ENCODE measurements at regions not wholly inside any gene's neighbourhood (a gene's known extent, or its start where the extent isn't known, plus 50 kb on each side); places are given as distances from the start of the nearest gene placed in this dataset.

DNA sequence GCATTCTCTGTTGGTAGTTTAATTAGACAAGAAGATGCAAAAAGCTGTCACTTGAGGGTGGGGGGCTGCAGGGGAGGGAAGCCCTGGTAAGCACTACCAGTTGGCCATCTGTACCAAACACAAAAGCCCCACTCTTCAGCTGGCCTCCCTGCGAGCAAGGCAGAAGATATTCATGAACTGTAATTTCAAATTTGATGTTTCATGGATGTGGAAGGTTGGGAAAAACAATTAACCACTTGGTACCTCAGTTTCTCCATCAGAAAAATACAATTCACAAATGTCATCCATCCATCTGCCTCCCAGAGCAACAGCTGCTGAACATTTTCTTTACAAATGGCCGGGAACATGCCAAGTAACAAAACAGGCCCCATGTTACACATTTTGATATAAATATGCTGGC is 265.3 kb downstream of the HNRNPD start:
- no peak for ATAC-seq (ENCODE audit: low read depth)
- Histone ChIP-seq H2AFZ (ENCODE audit: insufficient read depth, low read depth, low read length, poor library complexity, severe bottlenecking) (no peak overlapping the region), H3K4me3 (ENCODE audit: control extremely low read depth in 1 of 5, extremely low read depth in 1 of 5, insufficient read depth in 1 of 5, low read depth in 2 of 5, low read length in 4 of 5) (no peak overlapping the region), H3K4me1 (ENCODE audit: control insufficient read depth in 2 of 2, insufficient read depth in 2 of 2, low read length in 2 of 2) (no peaks in the 10 kb centered on the region), H3K27ac (ENCODE audit: low read length in 2 of 2) (no peak overlapping the region), H3K36me3 (replicated peaks in 1 of 2; ENCODE audit: control extremely low read depth in 1 of 2, control insufficient read depth in 1 of 2, extremely low read depth in 1 of 2, insufficient read depth in 2 of 2, low read length in 1 of 2) (no peaks in the 10 kb centered on the region), H3K79me2 (ENCODE audit: control insufficient read depth, insufficient read depth, low read length) (no peaks in the 10 kb centered on the region), H3K9me3 (ENCODE audit: control extremely low read depth in 1 of 3, control insufficient read depth in 2 of 3, insufficient read depth in 1 of 3, low read length in 2 of 3) (no peaks in the 10 kb centered on the region), H3K27me3 (replicated peaks in 1 of 4; ENCODE audit: control extremely low read depth in 1 of 4, control insufficient read depth in 3 of 4, insufficient read depth in 4 of 4, low read length in 3 of 4) (no peaks in the 10 kb centered on the region), H3K9ac (ENCODE audit: low read length) (no peak overlapping the region), H3K4me2 (replicated peaks; ENCODE audit: low read depth, low read length, poor library complexity, severe bottlenecking) (no peak overlapping the region), H4K20me1 (ENCODE audit: control insufficient read depth, insufficient read depth, low read length, poor library complexity, severe bottlenecking) (no peaks in the 10 kb centered on the region)
- no peak overlapping the region for H3K4me3 Mint-ChIP-seq
- no peaks in the 10 kb centered on the region for H3K4me1 Mint-ChIP-seq
- H3K27ac Mint-ChIP-seq: no peak overlapping the region
- ChIA-PET POLR2A (no interaction called here), CTCF (no interaction called here)
- no peak for DNase-seq
- no peaks in the 10 kb centered on the region for H3K9me3 Mint-ChIP-seq (ENCODE audit: insufficient read depth)
- intact Hi-C loops (cut with micrococcal nuclease): no loop called here
- peaks cover 7% of the 10 kb centered on the region for H3K27me3 Mint-ChIP-seq
- no peak for TF ChIP-seq EZH2 (IDR thresholded peaks at IDR 0.05; ENCODE audit: borderline replicate concordance, insufficient read depth, low read depth, low read length, poor library complexity, severe bottlenecking)
- TF ChIP-seq, protein P1, sequence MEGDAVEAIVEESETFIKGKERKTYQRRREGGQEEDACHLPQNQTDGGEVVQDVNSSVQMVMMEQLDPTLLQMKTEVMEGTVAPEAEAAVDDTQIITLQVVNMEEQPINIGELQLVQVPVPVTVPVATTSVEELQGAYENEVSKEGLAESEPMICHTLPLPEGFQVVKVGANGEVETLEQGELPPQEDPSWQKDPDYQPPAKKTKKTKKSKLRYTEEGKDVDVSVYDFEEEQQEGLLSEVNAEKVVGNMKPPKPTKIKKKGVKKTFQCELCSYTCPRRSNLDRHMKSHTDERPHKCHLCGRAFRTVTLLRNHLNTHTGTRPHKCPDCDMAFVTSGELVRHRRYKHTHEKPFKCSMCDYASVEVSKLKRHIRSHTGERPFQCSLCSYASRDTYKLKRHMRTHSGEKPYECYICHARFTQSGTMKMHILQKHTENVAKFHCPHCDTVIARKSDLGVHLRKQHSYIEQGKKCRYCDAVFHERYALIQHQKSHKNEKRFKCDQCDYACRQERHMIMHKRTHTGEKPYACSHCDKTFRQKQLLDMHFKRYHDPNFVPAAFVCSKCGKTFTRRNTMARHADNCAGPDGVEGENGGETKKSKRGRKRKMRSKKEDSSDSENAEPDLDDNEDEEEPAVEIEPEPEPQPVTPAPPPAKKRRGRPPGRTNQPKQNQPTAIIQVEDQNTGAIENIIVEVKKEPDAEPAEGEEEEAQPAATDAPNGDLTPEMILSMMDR (IDR thresholded peaks at IDR 0.05): no peak
- no CpG with 5 or more reads among the region's 2 CpGs for WGBS (ENCODE audit: insufficient coverage)

DNA sequence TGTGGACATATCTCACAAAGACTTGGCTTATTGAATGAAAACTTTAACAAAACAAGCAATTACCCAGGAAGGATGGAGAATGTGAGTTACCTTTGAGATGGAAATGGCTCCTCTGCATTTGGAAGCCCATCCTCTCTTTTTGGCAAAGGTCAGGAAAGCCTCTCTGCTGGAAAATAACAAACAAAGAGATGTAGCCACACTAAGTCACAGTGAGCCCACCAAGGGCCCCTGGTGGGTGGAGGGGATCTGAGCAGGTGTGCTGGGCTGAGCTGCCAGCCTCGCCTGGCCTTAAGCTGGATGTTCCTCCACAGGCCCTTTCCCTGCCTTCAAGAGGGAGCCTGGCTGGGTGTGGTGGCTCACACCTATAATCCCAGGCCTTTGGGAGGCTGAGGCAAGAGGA is 269.2 kb downstream of the HNRNPD start:
- no peaks in the 10 kb centered on the region for H3K9me3 Mint-ChIP-seq (ENCODE audit: insufficient read depth)
- Histone ChIP-seq H3K4me1 (ENCODE audit: control insufficient read depth in 2 of 2, insufficient read depth in 2 of 2, low read length in 2 of 2) (no peaks in the 10 kb centered on the region), H3K9me3 (ENCODE audit: control extremely low read depth in 1 of 3, control insufficient read depth in 2 of 3, insufficient read depth in 1 of 3, low read length in 2 of 3) (no peaks in the 10 kb centered on the region), H3K4me3 (ENCODE audit: control extremely low read depth in 1 of 5, extremely low read depth in 1 of 5, insufficient read depth in 1 of 5, low read depth in 2 of 5, low read length in 4 of 5) (no peak overlapping the region), H3K27me3 (replicated peaks in 1 of 4; ENCODE audit: control extremely low read depth in 1 of 4, control insufficient read depth in 3 of 4, insufficient read depth in 4 of 4, low read length in 3 of 4) (no peaks in the 10 kb centered on the region), H3K36me3 (replicated peaks in 1 of 2; ENCODE audit: control extremely low read depth in 1 of 2, control insufficient read depth in 1 of 2, extremely low read depth in 1 of 2, insufficient read depth in 2 of 2, low read length in 1 of 2) (no peaks in the 10 kb centered on the region), H4K20me1 (ENCODE audit: control insufficient read depth, insufficient read depth, low read length, poor library complexity, severe bottlenecking) (no peaks in the 10 kb centered on the region), H2AFZ (ENCODE audit: insufficient read depth, low read depth, low read length, poor library complexity, severe bottlenecking) (no peak overlapping the region), H3K27ac (ENCODE audit: low read length in 2 of 2) (no peak overlapping the region), H3K9ac (ENCODE audit: low read length) (no peak overlapping the region), H3K79me2 (ENCODE audit: control insufficient read depth, insufficient read depth, low read length) (no peaks in the 10 kb centered on the region), H3K4me2 (replicated peaks; ENCODE audit: low read depth, low read length, poor library complexity, severe bottlenecking) (no peak overlapping the region)
- H3K4me1 Mint-ChIP-seq: no peaks in the 10 kb centered on the region
- no peak overlapping the region for H3K4me3 Mint-ChIP-seq
- ATAC-seq (ENCODE audit: low read depth): no peak
- CTCF ChIA-PET: no interaction called here
- H3K27me3 Mint-ChIP-seq: peaks cover 7% of the 10 kb centered on the region
- TF ChIP-seq, protein P1 (IDR thresholded peaks at IDR 0.05): no peak
- no peak for TF ChIP-seq EZH2 (IDR thresholded peaks at IDR 0.05; ENCODE audit: borderline replicate concordance, insufficient read depth, low read depth, low read length, poor library complexity, severe bottlenecking)
- DNase-seq: no peak
- 88% methylated on average over 1 of the region's 1 CpG for WGBS (ENCODE audit: insufficient coverage)
- POLR2A ChIA-PET: no interaction called here
- intact Hi-C loops (cut with micrococcal nuclease): no loop called here
- H3K27ac Mint-ChIP-seq: no peak overlapping the region
